ENCODE measurements at regions not wholly inside any gene's neighbourhood (a gene's known extent, or its start where the extent isn't known, plus 50 kb on each side); places are given as distances from the start of the nearest gene placed in this dataset.
"Not testable (repeated sequence)": the region's sequence is repeated elsewhere in the genome, so short reads cannot be mapped to it uniquely, and the experiment has no call there.

DNA sequence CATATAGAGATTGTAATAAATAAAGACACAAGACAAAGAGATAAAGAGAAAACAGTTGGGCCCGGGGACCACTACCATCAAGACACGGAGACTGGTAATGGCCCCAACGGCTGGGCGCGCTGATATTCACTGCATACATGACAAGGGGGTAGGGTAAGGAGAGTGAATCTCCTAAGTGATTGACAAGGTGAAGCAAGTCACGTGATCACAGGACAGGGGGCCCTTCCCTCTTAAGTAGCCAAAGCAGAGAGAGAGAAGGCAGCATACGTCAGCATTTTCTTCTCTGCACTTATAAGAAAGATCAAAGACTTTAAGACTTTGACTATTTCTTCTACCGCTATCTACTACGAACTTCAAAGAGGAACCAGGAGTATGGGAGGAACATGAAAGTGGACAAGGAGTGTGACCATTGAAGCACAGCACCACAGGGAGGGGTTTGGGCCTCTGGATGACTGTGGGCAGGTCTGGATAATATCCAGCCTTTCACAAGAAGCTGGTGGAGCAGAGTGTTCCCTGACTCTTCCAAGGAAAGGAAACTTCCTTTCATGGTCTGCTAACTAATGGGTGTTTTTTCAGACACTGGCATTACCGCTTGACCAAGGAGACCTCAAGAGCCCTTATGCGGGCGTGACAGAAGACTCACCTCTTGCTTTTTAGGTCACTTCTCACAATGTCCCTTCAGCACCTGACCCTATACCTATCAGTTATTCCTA lies 75.6 kb downstream of the MRPL39 start:
- DNase-seq (ENCODE audit: low spot score); H3K4me3 ChIP-seq; H3K27ac ChIP-seq: not testable (repeated sequence)

DNA sequence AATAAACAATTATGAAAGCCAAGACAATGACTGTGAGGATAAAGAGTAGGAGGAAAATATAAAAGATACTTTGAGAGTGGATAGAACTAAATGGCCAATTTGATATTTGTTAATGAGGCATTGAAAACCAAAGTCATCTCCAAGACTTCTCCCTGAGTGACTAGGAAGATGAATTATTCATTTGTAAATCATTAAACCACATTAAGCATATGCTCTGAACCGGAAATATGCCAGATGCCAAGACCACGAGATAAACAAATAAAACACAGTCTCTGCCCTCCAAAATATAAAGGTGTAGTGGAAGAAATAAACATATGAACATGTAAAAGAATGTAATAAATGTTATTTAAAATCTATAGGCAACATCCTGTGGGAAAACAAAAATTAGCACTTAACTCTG lies 78.8 kb downstream of the MRPL39 start:
- TF ChIP-seq, protein P1, sequence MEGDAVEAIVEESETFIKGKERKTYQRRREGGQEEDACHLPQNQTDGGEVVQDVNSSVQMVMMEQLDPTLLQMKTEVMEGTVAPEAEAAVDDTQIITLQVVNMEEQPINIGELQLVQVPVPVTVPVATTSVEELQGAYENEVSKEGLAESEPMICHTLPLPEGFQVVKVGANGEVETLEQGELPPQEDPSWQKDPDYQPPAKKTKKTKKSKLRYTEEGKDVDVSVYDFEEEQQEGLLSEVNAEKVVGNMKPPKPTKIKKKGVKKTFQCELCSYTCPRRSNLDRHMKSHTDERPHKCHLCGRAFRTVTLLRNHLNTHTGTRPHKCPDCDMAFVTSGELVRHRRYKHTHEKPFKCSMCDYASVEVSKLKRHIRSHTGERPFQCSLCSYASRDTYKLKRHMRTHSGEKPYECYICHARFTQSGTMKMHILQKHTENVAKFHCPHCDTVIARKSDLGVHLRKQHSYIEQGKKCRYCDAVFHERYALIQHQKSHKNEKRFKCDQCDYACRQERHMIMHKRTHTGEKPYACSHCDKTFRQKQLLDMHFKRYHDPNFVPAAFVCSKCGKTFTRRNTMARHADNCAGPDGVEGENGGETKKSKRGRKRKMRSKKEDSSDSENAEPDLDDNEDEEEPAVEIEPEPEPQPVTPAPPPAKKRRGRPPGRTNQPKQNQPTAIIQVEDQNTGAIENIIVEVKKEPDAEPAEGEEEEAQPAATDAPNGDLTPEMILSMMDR (IDR thresholded peaks at IDR 0.05) = no peak
- no peak for DNase-seq (ENCODE audit: low spot score)
- H3K4me3 ChIP-seq = no peak overlapping the region

DNA sequence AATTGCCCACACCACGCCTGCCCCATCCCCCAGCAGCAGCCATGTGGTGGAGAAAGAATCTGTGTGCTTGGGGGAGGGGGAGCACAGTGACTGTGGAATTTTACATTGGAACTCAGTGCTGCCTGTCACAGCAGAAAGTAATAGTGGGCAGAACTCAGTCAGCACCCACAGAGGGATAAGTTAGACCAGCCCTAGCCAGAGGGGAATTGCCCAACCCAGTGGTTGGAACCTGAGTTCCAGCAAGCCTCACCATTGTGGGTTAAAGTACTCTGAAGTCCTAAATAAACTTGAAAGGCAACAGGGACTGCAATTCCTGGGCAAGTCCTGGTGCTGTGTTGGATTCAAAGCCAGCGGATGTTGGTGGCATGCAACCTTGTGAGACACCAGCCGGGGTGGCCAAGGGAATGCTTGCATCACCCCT lies 88.8 kb downstream of the MRPL39 start:
- TF ChIP-seq, protein P1 (IDR thresholded peaks at IDR 0.05) = no peak
- H3K4me3 ChIP-seq = no peak overlapping the region
- no peak overlapping the region for H3K27ac ChIP-seq
- no peak for DNase-seq (ENCODE audit: low spot score)

More for the DNA sequence above, 78.8 kb downstream of the MRPL39 start:
- H3K27ac ChIP-seq = no peak overlapping the region

DNA sequence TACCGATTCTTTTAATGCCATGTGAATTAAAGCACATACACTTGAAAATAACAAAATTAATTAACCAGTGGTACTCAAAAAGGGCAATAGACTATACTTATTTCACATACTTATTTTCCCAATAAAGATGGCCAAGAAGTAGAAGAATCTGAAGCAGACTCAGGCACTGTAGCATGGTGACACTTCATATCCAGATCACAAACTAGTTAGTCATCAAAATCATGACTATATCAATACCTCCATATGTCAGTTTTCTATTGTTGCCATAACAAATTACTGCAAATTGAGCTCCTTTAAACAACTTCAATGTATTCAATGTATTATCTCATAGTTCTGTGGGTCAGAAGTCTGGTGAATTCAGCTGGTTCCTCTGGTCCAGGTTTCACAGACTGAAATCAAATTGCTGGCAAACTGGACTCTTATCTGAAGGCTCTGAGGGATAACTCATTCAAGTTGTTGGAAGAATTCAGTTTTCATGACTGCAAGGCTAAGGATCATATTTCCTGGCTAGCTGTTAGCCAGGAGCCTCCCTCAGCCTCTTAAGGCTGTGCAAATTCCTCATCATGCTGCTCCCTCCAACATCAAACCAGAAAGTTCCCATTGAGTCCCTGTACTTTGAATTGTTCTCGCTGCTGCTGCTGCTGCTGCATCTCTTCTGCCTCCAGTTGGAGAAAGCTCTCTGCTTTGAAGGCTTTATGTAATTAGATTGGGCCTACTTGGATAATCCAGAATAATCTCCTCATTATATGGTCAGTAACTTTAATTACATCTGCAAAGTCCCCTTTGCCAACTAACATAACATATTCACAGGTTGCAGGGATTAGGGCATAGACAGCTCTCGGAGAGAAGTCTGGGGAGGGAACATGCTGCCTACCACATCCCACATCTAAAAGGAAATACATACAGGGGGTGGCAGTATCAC lies 91.5 kb downstream of the MRPL39 start:
- DNase-seq (ENCODE audit: low spot score) = no peak
- Histone ChIP-seq H3K4me3 (no peak overlapping the region), H3K27ac (no peak overlapping the region)
- TF ChIP-seq, protein P1 (IDR thresholded peaks at IDR 0.05) = no peak

DNA sequence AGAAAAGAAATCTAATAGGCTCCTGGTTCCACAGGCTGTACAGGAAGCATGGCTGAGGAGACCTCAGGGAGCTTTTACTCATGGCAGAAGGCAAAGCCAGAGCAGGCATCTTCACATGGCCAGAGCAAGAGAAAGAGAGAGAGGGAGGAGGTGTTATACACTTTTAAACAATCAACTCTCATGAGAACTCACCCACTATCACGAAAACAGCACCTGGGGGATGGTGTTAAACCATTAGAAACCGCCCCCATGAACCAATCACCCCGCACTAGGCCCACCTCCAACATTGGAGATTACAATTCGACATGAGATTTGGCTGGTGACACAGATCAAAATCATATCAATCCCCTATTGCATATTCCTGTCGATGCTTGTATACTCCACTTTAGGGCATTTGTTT lies 93.5 kb downstream of the MRPL39 start:
- DNase-seq (ENCODE audit: low spot score) = no peak
- TF ChIP-seq, protein P1 (IDR thresholded peaks at IDR 0.05) = no peak
- Histone ChIP-seq H3K27ac (no peak overlapping the region), H3K4me3 (no peak overlapping the region)

DNA sequence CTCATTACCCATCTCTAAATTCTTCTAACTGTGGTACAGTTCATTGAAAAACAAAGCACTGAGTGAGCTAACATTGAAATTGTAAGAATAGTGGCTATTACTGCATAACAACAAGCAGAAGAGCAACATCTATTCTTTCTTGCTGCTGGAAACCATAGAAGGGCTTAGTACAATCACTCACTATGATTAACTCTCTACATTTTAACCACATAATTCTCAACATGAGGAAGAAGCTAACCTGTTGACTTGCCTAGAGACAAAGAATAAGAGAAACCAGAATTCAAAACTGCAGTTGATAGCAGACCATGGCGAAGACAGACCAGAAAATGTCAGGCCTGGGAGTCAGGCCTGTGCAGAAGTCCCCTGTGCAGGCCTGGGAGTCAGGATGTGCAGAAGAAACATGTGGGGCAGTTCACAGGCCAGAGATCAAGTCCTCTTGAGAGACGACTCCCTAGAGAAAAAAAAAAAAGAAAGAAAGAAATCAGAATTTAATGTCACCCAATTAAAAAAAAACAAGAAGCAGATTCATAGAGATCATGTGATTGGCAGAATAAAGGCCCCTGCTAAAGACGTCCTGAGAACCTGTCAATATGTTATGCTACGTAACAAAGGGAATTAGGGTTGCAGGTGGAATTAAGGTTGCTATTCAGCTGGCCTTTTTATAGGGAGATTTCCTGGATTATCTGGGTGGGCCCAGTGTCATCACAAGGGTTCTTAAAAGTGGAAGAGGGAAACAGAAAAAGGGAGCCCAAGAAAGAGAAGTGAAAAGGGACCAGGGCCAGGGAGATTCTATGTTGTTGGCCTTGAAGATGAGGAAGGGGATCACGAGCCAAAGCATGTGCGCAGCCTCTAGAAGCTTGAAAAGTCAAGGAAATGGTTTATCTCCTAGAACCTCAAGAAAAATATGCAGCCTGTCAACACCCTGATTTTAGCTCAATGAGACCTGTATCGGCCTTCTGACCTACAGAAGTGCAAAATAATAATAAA lies 94.9 kb downstream of the MRPL39 start:
- Histone ChIP-seq H3K27ac (no peak overlapping the region), H3K4me3 (no peak overlapping the region)
- TF ChIP-seq, protein P1 (IDR thresholded peaks at IDR 0.05) = no peak
- no peak for DNase-seq (ENCODE audit: low spot score)

DNA sequence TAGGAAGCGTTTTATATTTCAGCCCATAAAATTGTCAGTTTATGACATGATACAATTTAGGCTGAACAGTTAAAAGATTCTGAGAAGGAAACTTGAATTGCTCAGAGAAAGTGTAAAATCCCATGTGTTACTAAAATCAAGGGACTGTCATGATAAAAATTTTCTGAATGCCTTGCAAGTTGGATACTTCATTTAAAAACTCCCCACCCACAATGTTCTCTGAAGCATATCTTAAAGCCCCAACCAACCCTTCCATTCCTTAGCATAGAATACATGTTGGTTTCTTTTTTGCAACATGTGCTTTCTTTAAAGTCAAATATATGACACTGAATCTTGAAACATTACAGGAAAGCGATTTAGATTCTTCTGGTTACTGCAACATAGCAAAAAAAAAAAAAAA lies 97.4 kb downstream of the MRPL39 start:
- H3K4me3 ChIP-seq = no peak overlapping the region

More for the DNA sequence above, 97.4 kb downstream of the MRPL39 start:
- no peak overlapping the region for H3K27ac ChIP-seq
- TF ChIP-seq, protein P1 (IDR thresholded peaks at IDR 0.05) = no peak
- no peak for DNase-seq (ENCODE audit: low spot score)
